Gastrocnemius medialis (tissue), 4 donors: ENCODE measurements at regions not wholly inside any gene's neighbourhood (a gene's known extent, or its start where the extent isn't known, plus 50 kb on each side); places are given as distances from the start of the nearest gene placed in this dataset.

Source experiments
- CTCF ChIP-seq, 5 experiments: fragments of 450-650 bp in 3 of 5; fragments of 200-600 bp in 2 of 5; sonication (generic) in 2 of 5; IDR thresholded peaks in 4 of 5; conservative IDR thresholded peaks in 1 of 5; 1 replicate in 4 of 5; 2 replicates in 1 of 5; pipeline ENCODE4 v1.5.1; 2016 to 2019; ENCODE audit warnings: antibody characterized with exemption in 5 of 5, mild to moderate bottlenecking in 3 of 5, moderate library complexity in 3 of 5
- POLR2A ChIP-seq, 2 donors: fragments of 450-650 bp; IDR thresholded peaks; one replicate each; pipeline ENCODE4 v1.6.1; 2017; ENCODE audit warnings: antibody characterized with exemption in 2 of 2, mild to moderate bottlenecking in 2 of 2, moderate library complexity in 2 of 2

GRCh38 chr13:88656751-88657150, 985.6 kb downstream of the SLITRK5 start:
- TF ChIP-seq CTCF (IDR thresholded peaks at IDR 0.05 in 4 of 5, conservative IDR thresholded peaks at IDR 0.05 in 1 of 5), result no peak
- no peak for TF ChIP-seq POLR2A (IDR thresholded peaks at IDR 0.05)
